Heart left ventricle (tissue), 13 donors: ENCODE measurements at regions not wholly inside any gene's neighbourhood (a gene's known extent, or its start where the extent isn't known, plus 50 kb on each side); places are given as distances from the start of the nearest gene placed in this dataset.

Source experiments
- CTCF ChIP-seq, 12 donors: fragments of 200-600 bp; sonication (generic) in 4 of 12; IDR thresholded peaks; one replicate each; pipeline versions ENCODE4 v1.5.0 to v1.8.0; 2018 to 2022; ENCODE audit warnings: antibody characterized with exemption in 12 of 12, mild to moderate bottlenecking in 5 of 12
- POLR2A ChIP-seq, 2 donors: fragments of 450-650 bp; IDR thresholded peaks; one replicate each; pipeline ENCODE4 v1.6.1; 2017; ENCODE audit warnings: antibody characterized with exemption in 2 of 2, mild to moderate bottlenecking in 2 of 2, moderate library complexity in 2 of 2
- donor health status: ischemic (EF 13 %, LVEDD 7.1; RV severe dilation, severe dysfunction).
- donor health status: DM: no; HTN: yes; CAD: no.
- donor health status: DM: no; HTN: no; CAD: no.
- donor health status: ischemic (EF 25% LVEDD 6.9; RV normal size, moderate dysfunction).
- donor health status: ischemic (EF 25% LVEDD 5.7; RV mildly dilated, moderate dysfunction).
- donor health status: ischemic (EF 35%, LVEDD 5.7; RV mildly dilated, moderate dysfunction).
- donor health status: nonischemic (EF 11% LVEDD 7.7; RV severe dilation, severe dysfunction).
- donor health status: DM: yes; HTN: yes; CAD: no.
- donor health status: PGD.
- donor health status: ischemic (EF 29% LVEDD 5.4; RV normal size, mild dysfunction).
- donor health status: nonischemic (EF 23%, LVEDD 6.1; RV moderate dilation, normal function).

GRCh38 chr2:161484061-161484460, 68.0 kb downstream of the TBR1 start:
- TF ChIP-seq CTCF (IDR thresholded peaks at IDR 0.05): no peak
- no peak for TF ChIP-seq POLR2A (IDR thresholded peaks at IDR 0.05)
